ENCODE measurements at regions not wholly inside any gene's neighbourhood (a gene's known extent, or its start where the extent isn't known, plus 50 kb on each side); places are given as distances from the start of the nearest gene placed in this dataset.

DNA sequence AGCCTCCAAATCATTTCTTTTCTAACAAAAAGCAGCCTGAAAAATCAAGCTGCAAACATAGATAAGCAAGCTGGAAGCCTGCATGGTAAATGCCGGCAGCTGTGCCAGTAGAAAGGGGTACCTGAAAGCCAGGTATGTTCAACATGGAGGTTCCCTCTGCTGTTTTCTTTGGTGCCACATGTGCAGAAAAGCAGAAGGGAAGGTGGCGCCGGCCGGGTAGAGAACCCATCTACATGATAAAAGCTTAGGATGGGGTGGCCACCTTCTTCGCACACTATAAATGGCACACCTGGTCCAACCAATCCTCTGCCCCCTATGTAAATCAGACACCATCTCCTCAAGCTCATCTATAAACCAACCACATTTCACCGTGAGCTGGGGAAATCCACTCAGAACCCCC is 268.9 kb upstream of the IRX2 start:
- TF ChIP-seq, protein P1, sequence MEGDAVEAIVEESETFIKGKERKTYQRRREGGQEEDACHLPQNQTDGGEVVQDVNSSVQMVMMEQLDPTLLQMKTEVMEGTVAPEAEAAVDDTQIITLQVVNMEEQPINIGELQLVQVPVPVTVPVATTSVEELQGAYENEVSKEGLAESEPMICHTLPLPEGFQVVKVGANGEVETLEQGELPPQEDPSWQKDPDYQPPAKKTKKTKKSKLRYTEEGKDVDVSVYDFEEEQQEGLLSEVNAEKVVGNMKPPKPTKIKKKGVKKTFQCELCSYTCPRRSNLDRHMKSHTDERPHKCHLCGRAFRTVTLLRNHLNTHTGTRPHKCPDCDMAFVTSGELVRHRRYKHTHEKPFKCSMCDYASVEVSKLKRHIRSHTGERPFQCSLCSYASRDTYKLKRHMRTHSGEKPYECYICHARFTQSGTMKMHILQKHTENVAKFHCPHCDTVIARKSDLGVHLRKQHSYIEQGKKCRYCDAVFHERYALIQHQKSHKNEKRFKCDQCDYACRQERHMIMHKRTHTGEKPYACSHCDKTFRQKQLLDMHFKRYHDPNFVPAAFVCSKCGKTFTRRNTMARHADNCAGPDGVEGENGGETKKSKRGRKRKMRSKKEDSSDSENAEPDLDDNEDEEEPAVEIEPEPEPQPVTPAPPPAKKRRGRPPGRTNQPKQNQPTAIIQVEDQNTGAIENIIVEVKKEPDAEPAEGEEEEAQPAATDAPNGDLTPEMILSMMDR (IDR thresholded peaks at IDR 0.05), result no peak
- TF ChIP-seq POLR2AphosphoS5 (IDR thresholded peaks at IDR 0.05), result no peak
